Rectal smooth muscle tissue (tissue), 1 donor: ENCODE measurements at regions not wholly inside any gene's neighbourhood (a gene's known extent, or its start where the extent isn't known, plus 50 kb on each side); places are given as distances from the start of the nearest gene placed in this dataset.

Experiments used
- H3K27ac ChIP-seq: one replicate; pipeline ENCODE4 v1.7.0; 2013; ENCODE audit warnings: low read depth, low read length, inconsistent platforms
- H3K27me3 ChIP-seq: one replicate; pipeline ENCODE4 v1.7.0; 2013; ENCODE audit warnings: low read length; ENCODE audit not compliant: control insufficient read depth, insufficient read depth
- H3K36me3 ChIP-seq: one replicate; pipeline ENCODE4 v1.7.0; 2013; ENCODE audit warnings: low read length; ENCODE audit not compliant: control insufficient read depth, insufficient read depth
- H3K4me1 ChIP-seq: one replicate; pipeline ENCODE4 v1.7.0; 2013; ENCODE audit warnings: low read length; ENCODE audit not compliant: control insufficient read depth, insufficient read depth
- H3K4me3 ChIP-seq: one replicate; pipeline ENCODE4 v1.7.0; 2013; ENCODE audit warnings: low read length
- H3K9ac ChIP-seq: one replicate; pipeline ENCODE4 v1.7.0; 2013; ENCODE audit warnings: low read length

DNA sequence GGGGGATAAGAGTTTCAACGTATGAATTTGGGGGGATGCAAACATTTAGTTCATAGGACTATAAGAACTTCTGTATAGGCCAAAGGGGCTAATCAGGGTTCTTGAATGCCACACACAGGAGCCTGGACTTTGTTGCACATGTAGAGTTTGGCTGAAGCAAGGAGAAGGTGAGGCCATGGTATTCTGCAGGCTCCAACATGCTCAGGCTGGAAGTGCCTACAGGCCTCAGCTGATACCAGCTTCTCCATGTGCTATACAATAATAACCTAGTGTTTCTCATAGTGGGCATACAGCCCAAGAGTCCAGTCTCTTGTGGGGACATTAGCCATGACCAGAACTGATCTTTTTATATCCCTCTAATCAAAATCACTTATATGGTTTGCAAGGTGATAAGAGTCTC lies 399.7 kb upstream of the MCTP2 start:
- Histone ChIP-seq H3K4me3 (no peak overlapping the region), H3K27me3 (no peaks in the 10 kb centered on the region), H3K4me1 (peaks cover 2% of the 10 kb centered on the region), H3K9ac (no peak overlapping the region), H3K27ac (no peak overlapping the region), H3K36me3 (no peaks in the 10 kb centered on the region)

DNA sequence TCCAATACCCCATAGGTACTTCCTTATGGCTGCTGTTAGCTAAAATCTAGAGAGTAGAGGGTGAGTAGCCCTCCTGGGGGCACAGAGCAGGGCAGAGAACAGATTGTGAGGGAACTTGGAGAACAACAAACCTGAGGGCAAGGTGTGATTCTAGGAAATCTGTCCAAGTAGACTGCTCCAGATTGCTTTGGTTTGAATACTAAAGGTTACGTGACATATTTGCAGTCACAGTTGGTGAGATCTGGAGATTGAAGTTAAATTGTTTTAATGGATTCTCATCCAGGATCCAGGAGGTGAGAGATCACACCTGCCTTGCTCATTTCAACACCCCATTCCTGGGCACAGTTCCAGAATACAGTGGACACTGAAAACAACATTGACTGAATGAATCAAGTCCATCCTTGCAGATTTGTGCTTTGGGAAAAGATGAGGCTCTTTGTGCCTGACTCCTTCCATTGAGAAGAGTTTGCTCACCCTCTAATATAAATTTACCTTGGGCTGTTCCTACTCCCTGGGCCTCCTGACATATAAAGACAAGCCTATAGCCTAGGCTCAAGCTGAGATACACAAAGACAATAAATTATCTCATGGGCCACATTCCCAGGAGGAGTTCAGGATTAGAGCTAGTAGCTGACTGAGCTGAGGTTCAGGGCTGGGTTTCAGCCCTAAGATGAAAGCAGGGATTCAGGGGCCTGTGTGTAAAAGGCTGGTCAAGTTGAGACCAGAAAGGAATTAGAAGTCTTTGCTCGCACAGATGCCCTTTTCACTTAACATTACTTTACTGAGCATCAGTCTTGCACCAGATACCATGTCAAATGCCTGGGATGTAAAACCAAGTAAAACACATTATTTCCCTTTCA lies 400.9 kb upstream of the MCTP2 start:
- no peak overlapping the region for H3K9ac ChIP-seq
- peaks cover 2% of the 10 kb centered on the region for H3K4me1 ChIP-seq
- H3K4me3 ChIP-seq: no peak overlapping the region
- H3K36me3 ChIP-seq: no peaks in the 10 kb centered on the region
- H3K27me3 ChIP-seq: no peaks in the 10 kb centered on the region
- no peak overlapping the region for H3K27ac ChIP-seq

DNA sequence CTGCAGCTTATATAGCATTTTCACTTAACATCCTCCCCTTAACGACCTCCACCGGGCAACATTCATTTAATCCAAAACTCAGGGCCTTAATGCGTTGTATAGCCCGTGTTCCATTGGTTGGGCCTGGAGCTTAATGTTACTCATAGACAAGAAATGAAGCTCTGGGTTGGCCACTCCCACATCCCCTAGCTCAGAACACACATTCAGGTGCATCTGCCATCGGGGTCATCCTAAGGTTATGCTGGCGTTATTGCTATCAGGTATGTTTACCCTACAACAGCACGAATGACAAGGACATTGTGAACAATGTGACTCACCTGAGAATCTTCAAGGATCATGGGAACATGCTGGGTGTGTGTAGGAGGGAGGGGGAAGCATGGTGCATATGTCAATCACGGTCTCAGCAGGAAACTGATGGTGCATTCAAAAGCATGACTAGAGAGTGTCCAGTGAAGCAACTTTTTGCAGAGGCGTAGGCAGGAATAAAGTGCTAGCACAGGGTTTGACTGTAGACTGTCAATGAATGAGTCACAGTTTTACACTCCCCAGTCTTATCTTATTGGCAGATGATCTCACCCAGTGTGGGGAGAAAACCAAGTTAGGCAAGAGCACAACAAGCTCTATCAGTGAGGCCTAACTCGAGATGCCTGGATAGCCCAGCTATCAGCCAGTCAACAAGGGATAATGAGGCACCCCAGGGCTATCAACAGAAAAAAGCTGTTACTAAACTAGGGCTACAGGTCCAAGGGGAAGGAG lies 402.1 kb upstream of the MCTP2 start:
- Histone ChIP-seq H3K4me1 (peaks cover 2% of the 10 kb centered on the region), H3K9ac (no peak overlapping the region), H3K27me3 (no peaks in the 10 kb centered on the region), H3K27ac (no peak overlapping the region), H3K36me3 (no peaks in the 10 kb centered on the region), H3K4me3 (no peak overlapping the region)

DNA sequence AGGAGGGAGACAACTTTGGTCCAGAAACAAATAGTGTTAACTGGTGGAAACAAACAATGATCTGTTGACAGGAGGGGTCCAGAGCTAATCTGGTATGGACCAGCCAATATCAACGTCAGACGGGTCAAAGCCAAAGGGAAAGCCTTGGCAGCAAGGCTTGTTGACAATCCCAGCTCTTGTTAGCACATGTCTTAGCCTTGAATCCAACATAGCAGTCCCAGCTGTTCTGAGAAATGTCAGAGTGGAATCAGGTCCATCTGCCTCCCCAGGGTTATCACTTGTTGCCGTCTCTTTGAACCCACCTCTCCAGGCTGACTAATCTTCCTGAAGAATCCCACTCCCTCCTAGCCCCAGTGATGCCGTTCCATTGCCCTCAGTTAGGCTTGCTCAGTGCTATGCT lies 404.6 kb upstream of the MCTP2 start:
- H3K27me3 ChIP-seq: no peaks in the 10 kb centered on the region
- H3K9ac ChIP-seq: no peak overlapping the region
- H3K27ac ChIP-seq: no peak overlapping the region
- H3K4me3 ChIP-seq: no peak overlapping the region
- no peaks in the 10 kb centered on the region for H3K36me3 ChIP-seq
- H3K4me1 ChIP-seq: peaks cover 2% of the 10 kb centered on the region

DNA sequence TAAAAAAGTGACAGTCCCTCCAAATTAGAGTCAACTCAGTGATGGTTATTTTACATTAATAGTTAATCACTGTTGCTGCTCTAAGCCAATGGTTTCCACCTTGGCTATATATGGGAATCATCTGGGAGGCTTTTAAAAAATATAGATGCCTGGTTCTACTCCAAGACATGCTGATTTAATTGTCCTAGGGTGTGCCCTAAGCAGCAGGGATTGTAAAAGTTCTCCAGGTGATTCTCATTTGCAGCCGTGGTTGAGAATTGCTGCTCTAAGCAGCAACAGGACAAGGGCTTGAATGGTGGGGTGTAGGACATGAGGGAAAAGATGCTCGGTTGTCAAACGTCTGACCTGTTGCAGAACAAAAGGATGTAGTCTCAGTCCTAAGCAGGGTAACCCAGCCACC lies 405.1 kb upstream of the MCTP2 start:
- Histone ChIP-seq H3K4me1 (peaks cover 2% of the 10 kb centered on the region), H3K9ac (no peak overlapping the region), H3K4me3 (no peak overlapping the region), H3K27me3 (no peaks in the 10 kb centered on the region), H3K36me3 (no peaks in the 10 kb centered on the region), H3K27ac (no peak overlapping the region)

DNA sequence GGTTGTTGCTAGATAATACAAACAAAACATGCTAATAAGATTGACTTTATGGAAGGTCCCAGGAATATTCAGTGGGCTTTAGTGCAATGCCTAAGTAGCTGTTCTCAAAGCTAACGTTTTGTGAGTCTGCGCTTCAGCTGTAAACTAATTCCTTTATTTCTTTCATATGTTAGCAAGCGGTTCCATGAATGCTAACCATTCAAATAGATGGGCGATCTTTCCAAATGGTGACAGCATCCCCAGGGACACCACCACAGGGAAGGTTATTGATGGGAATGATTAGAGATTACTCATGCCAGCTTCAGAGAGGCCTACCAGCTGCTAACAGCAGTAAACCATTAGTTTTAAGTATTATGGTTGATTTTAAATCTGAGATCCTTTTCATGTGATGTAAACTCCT lies 405.7 kb upstream of the MCTP2 start:
- Histone ChIP-seq H3K9ac (no peak overlapping the region), H3K27ac (no peak overlapping the region), H3K27me3 (no peaks in the 10 kb centered on the region), H3K4me3 (no peak overlapping the region), H3K36me3 (no peaks in the 10 kb centered on the region), H3K4me1 (peaks cover under 1% of the 10 kb centered on the region)

DNA sequence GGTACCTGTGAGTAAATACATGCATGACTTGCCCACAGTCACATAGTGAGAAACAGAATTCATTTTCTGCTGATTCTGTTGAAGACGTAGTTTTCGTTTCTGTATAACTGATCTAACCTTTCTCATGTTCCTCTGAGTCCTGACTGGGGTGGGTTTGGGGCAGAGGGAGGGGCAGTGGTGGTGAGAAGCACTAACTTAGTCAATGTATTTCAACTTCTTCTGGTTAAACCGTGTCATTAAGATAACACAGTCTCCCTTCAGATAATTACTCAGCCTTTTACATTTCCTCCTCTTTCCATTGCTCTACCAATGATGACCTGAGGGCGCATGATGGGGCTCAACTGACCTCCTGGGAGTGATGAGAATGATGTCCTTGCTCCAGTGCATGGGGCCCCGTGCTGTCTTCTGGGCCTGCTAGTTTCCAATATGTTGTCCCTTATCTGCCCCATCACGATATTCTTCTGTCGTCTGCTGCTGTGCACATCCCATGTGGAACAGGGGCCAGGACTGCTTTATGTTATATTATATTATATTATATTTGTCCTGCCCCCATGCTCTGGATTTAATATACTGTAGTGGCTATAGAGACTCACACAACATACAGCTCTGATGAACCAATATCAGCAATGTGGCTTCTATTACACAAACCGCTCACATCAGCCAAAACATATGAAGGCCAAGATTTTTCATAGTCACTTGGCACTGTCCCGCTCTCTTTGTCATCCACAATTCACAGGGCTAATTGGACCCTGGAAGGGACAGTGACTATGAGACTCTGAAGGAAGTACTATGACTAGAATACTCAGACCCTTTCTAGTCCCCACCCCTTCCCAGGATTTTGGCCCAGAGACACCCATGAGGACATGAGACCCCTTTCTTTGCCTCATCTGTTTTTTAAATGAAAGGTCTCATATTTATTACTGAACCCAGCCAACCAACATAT lies 407.1 kb upstream of the MCTP2 start:
- Histone ChIP-seq H3K36me3 (no peaks in the 10 kb centered on the region), H3K9ac (no peak overlapping the region), H3K4me1 (no peaks in the 10 kb centered on the region), H3K27me3 (no peaks in the 10 kb centered on the region), H3K4me3 (no peak overlapping the region), H3K27ac (no peak overlapping the region)

DNA sequence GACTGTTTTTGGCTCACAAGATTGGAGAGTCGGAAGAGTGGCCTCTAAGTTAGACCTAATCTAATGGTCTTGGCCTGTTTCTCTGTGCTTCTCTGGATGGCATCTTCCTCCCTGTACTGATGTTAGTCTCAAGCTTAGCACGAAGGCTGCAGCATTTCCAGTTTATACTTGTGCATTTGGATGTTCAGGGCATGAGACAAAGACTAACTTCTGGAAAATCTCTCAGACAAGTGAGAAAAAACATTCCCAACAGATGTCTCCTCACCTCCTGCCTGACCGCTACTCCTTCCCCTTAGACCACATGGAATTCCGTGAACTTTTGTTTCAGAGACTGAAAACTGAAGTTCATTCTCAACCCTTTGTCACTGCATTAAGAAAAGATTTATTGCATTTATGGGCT lies 410.8 kb upstream of the MCTP2 start:
- no peak overlapping the region for H3K9ac ChIP-seq
- no peak overlapping the region for H3K27ac ChIP-seq
- no peak overlapping the region for H3K4me3 ChIP-seq
- no peaks in the 10 kb centered on the region for H3K36me3 ChIP-seq
- H3K27me3 ChIP-seq: no peaks in the 10 kb centered on the region
- H3K4me1 ChIP-seq: no peaks in the 10 kb centered on the region

DNA sequence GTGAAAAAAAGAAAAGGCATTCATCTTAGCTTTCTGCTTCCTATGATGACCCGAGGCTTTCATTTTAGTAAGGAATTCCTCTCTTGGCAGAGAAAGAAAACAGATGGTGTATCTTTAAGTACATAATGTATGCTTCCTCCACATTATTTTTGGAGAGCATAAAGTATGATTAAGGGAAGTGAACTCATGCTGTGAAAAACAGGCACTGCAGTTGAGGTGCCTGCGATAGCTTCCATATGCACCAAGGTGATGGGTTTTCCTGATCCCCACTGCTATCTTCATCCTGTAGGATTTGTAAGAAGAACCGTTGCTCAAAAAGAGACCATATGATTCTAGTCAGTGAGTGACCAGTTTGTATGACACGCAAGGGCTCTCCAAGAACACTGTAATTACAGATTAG lies 411.5 kb upstream of the MCTP2 start:
- no peaks in the 10 kb centered on the region for H3K36me3 ChIP-seq
- no peak overlapping the region for H3K4me3 ChIP-seq
- H3K9ac ChIP-seq: no peak overlapping the region
- no peaks in the 10 kb centered on the region for H3K4me1 ChIP-seq
- no peaks in the 10 kb centered on the region for H3K27me3 ChIP-seq
- no peak overlapping the region for H3K27ac ChIP-seq

DNA sequence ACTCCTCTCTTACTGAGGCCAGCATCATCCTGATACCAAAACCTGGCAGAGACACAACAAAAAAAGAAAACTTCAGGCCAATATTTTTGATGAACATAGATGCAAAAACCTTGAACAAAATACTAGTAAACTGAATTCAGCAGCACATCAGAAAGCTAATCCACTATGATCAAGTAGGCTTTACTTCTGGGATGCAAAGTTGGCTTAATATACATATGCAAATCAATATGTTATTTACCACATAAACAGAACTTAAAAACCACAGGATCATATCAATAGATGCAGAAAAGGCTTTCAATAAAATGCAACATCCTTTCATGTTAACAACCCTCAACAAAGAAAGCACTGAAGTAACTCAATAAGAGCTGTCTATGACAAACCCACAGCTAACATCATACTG lies 414.5 kb upstream of the MCTP2 start:
- no peaks in the 10 kb centered on the region for H3K27me3 ChIP-seq
- no peak overlapping the region for H3K27ac ChIP-seq
- H3K4me3 ChIP-seq: no peak overlapping the region
- H3K9ac ChIP-seq: no peak overlapping the region
- no peaks in the 10 kb centered on the region for H3K36me3 ChIP-seq
- H3K4me1 ChIP-seq: no peaks in the 10 kb centered on the region

DNA sequence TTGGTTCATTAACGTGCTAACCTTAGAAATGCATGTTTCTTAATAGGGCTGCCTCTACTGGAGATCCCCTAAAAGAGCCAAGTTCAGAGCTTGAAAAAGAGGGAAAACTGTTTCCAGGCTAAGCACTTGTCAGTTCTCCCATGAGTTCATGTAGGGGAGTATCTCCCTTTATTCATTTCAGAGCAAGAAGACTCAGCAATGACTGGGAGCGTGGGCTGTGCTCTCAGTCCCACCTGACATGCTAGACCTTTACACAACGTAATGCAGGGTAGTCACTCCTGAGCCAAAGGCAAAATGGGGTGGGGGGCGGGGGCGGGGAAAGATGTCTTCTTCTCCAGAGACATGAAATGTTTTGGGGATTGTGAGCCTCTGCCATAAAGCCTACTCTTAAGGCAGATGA lies 420.1 kb upstream of the MCTP2 start:
- Histone ChIP-seq H3K27me3 (no peaks in the 10 kb centered on the region), H3K4me3 (no peak overlapping the region), H3K9ac (no peak overlapping the region), H3K27ac (no peak overlapping the region), H3K4me1 (no peaks in the 10 kb centered on the region), H3K36me3 (no peaks in the 10 kb centered on the region)

DNA sequence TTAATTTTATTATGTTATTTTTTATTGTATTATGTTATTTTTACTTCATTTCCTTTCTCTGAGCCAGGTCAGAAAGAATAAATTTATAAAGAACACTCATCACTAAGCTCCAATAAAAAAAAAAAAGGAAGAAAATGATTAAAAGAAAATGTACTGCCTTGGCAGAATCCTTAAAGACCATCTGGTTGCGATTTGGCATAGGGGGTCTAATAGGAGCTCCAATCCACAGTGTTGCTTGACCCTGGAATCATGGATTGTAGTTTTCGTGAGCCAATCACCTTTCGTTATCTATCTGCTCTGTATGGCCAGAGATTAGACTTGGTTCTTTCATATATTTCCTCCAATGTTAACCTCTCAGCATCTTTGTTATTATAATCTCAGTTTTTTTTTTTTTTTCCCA lies 421.8 kb upstream of the MCTP2 start:
- Histone ChIP-seq H3K36me3 (no peaks in the 10 kb centered on the region), H3K4me1 (no peaks in the 10 kb centered on the region), H3K4me3 (no peak overlapping the region), H3K27me3 (no peaks in the 10 kb centered on the region), H3K27ac (no peak overlapping the region), H3K9ac (no peak overlapping the region)
